Activated naive CD8-positive, alpha-beta T cell treated with anti-CD3 and anti-CD28 coated beads for 36 hours (primary cell): ENCODE measurements at regions not wholly inside any gene's neighbourhood (a gene's known extent, or its start where the extent isn't known, plus 50 kb on each side); places are given as distances from the start of the nearest gene placed in this dataset.
"Not testable (repeated sequence)": the region's sequence is repeated elsewhere in the genome, so short reads cannot be mapped to it uniquely, and the experiment has no call there.

Source experiments
- DNase-seq: peaks from one replicate; pipeline ENCODE4 v3.0.0; 2021
- H3K27ac Mint-ChIP-seq: one replicate; pipeline ENCODE4 v1.8.0; 2022; ENCODE audit warnings: mild to moderate bottlenecking, moderate library complexity, mixed read lengths
- H3K27me3 Mint-ChIP-seq: one replicate; pipeline ENCODE4 v1.8.0; 2022; ENCODE audit warnings: mild to moderate bottlenecking, mixed read lengths
- H3K36me3 Mint-ChIP-seq: one replicate; pipeline ENCODE4 v1.8.0; 2021; ENCODE audit warnings: mild to moderate bottlenecking, mixed read lengths
- H3K4me1 Mint-ChIP-seq: one replicate; pipeline ENCODE4 v1.8.0; 2021; ENCODE audit warnings: mixed read lengths
- H3K4me3 Mint-ChIP-seq: one replicate; pipeline ENCODE4 v1.8.0; 2022; ENCODE audit warnings: mild to moderate bottlenecking, moderate library complexity, mixed read lengths
- H3K9me3 Mint-ChIP-seq: one replicate; pipeline ENCODE4 v1.8.0; 2022; ENCODE audit warnings: mixed read lengths

DNA sequence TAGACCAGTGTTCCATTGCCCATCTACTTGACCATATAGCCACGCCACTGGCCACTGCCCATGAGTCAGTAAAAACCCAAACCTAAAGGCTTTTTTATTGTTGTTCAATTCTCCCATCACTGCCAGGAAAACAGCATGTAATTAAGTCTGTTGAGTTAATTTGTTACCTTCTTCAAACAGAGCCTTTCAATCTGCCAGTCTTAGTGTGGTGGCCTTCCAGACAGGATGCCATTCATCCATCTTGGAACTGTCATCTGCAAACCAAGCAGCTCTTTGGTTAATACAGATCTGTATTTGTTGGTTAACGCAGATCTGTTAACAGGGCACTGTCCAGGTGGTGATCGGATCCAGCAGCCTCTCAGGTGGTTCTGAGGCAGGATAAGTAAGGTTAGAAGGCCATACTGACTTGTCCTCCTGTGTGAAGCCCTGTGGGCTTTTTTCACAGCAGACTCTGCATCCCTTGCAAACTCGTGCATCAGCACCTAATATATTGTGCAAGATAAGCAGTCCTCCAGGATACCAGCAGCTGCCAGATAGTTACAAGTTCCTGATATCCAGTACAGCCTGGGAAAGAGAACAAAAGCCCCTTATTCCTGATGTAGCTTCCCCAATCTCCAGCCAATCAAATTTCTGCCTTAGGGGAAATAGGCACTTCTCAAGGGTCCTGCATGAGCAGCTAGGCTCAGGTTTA lies 59.1 kb upstream of the DHRS4 start:
- no peaks in the 10 kb centered on the region for H3K4me1 Mint-ChIP-seq
- no peak overlapping the region for H3K27ac Mint-ChIP-seq
- H3K27me3 Mint-ChIP-seq: peaks cover 15% of the 10 kb centered on the region
- no peak overlapping the region for H3K4me3 Mint-ChIP-seq
- no peak for DNase-seq
- H3K9me3 Mint-ChIP-seq: peaks cover 2% of the 10 kb centered on the region
- H3K36me3 Mint-ChIP-seq: no peaks in the 10 kb centered on the region

DNA sequence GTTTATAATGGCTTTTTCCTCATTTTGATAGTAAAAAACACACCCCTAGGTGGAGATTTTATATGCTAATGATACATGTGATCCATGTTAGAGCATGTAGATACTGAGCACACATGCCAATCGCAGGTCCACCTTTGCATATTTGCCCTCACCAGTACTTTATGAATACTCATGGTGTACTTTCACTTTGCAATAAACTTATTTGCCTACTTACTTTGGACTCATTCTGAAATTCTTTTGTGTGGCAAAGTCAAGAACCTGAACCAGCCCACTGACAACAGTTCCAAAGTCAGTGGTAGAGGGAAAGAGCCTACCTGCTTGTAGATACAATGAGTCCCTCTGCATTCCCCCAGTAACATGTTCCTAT lies 58.5 kb upstream of the DHRS4 start:
- no peak overlapping the region for H3K4me3 Mint-ChIP-seq
- no peaks in the 10 kb centered on the region for H3K4me1 Mint-ChIP-seq
- H3K27me3 Mint-ChIP-seq: peaks cover 16% of the 10 kb centered on the region
- no peak overlapping the region for H3K27ac Mint-ChIP-seq
- no peaks in the 10 kb centered on the region for H3K36me3 Mint-ChIP-seq
- DNase-seq: no peak
- peaks cover 2% of the 10 kb centered on the region for H3K9me3 Mint-ChIP-seq

DNA sequence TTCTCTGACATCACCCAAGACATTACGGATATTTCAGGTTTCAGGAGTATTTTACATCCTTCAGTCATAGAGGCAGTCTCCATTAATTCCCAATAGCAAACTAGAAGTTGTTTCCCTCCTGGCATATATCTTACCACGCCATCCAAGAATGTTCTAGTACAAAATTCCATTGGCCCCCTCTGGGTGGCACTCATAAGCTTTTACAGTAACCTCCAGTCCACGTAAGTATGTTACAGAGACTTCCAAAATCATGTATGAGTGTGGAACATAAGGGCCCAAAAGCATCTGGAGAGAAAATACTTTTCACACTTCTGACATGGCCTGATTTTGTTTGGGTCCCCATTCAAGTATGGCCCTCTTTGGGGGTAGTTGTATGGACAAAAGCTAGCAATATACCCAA lies 58.1 kb upstream of the DHRS4 start:
- Mint-ChIP-seq H3K9me3 (peaks cover 2% of the 10 kb centered on the region), H3K4me1 (no peaks in the 10 kb centered on the region), H3K36me3 (no peaks in the 10 kb centered on the region)

DNA sequence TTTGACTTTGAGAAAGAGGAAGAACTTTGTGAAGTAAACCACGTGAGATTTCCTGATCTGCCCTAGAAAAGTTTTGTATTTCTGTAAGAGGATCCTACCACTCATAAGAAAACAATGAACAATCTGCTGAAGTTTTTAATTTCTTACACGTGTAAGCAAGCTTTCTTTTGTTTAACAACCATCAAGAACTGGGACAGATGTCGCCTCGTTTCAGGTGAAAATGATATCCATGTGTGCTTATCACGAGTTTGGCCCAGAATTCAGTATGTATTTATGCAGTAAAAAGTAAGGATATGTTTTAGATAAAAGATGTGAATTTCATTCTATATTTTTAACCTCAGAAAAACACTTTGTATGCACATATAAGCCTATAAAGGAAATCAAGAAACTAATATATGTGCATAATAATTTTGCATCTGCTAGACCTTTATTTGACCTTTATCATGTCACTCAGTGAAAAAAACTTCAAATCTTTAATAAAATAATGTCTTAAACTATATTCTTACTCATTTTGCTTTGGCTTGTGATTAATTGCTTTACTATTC lies 56.9 kb upstream of the DHRS4 start:
- no peak for DNase-seq
- Mint-ChIP-seq H3K27me3 (peaks cover 13% of the 10 kb centered on the region), H3K4me3 (no peak overlapping the region), H3K27ac (no peak overlapping the region), H3K9me3 (peaks cover 2% of the 10 kb centered on the region), H3K36me3 (no peaks in the 10 kb centered on the region), H3K4me1 (no peaks in the 10 kb centered on the region)

More for the DNA sequence above, 58.1 kb upstream of the DHRS4 start:
- Mint-ChIP-seq H3K27ac (no peak overlapping the region), H3K4me3 (no peak overlapping the region), H3K27me3 (peaks cover 16% of the 10 kb centered on the region)
- no peak for DNase-seq

DNA sequence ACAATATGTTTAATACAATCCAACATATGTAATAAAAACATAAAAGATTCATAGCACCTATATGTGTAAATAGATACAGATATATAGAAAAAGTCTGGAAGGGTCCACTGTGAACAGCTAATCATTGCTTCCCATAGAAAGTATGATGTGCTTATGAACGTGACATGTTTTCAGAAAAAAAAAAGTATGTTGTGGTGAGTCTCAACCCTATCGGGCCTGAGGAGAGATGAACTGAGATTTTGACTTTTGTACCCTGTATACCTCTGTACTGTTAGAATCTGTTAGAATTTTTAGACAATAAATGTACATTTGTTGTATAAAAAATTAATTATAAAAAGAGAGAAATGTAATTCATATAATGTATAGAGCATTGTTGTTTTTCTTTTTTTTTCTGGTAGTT lies 56.3 kb upstream of the DHRS4 start:
- not testable (repeated sequence) for H3K4me3 Mint-ChIP-seq, H3K36me3 Mint-ChIP-seq, DNase-seq, H3K9me3 Mint-ChIP-seq, H3K4me1 Mint-ChIP-seq, H3K27ac Mint-ChIP-seq
- H3K27me3 Mint-ChIP-seq: peaks cover 13% of the 10 kb centered on the region

DNA sequence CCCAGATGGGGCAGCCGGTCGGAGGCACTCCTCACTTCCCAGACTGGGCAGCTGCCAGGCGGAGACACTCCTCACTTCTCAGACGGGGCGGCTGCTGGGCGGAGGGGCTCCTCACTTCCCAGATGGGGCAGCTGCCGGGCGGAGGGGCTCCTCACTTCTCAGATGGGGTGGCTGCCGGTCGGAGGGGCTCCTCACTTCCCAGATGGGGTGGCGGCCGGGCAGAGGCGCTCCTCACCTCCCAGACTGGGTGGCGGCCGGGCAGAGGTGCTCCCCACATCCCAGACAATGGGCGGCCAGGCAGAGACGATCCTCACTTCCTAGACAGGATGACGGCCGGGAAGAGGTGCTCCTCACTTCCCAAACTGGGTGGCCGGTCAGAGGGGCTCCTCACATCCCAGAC lies 55.2 kb upstream of the DHRS4 start:
- H3K36me3 Mint-ChIP-seq, H3K27ac Mint-ChIP-seq, H3K9me3 Mint-ChIP-seq, H3K4me1 Mint-ChIP-seq, H3K4me3 Mint-ChIP-seq, DNase-seq: not testable (repeated sequence)
- peaks cover 19% of the 10 kb centered on the region for H3K27me3 Mint-ChIP-seq

DNA sequence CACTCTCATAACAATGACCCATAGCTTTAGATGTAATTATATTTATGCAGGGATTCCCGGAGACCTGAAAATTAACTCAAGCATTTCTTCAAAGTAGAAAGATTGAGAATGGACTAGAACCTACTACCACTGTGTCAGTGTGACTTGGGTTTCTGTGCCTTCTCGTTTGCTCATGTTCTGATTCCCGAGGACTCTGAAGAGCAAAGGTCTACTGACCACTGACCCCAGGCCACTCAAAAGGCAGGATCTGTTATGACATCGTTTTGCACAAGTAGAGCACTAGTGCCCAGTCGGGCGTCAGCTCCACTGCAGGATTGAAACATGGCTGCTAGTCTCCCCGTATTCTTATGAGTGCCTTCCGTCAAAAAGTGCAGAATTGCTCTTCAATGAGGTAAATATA lies 53.8 kb upstream of the DHRS4 start:
- Mint-ChIP-seq H3K4me3 (no peak overlapping the region), H3K9me3 (peaks cover 2% of the 10 kb centered on the region), H3K4me1 (no peaks in the 10 kb centered on the region), H3K36me3 (no peaks in the 10 kb centered on the region), H3K27me3 (peaks cover 16% of the 10 kb centered on the region), H3K27ac (no peak overlapping the region)
- no peak for DNase-seq

DNA sequence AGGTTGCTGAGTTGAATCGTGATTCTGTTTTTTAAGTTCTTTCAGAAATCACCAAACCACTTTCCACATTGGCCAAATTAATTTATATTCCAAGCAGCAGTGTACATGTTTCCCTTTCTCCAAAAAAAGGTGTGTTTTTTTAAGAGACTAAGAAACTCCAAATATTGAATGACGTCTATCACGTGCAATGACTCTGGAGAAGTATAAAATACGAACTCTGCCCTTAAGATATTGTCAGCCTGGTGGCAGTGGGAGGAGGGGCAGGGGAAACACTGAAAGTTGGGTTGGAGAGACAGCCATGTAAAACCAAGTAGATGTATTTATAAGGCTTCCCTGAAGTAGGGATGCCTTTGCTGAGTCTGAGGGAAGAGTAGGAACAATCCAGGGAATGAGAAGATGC lies 50.1 kb upstream of the DHRS4 start:
- Mint-ChIP-seq H3K4me1 (no peaks in the 10 kb centered on the region), H3K9me3 (peaks cover 2% of the 10 kb centered on the region), H3K27ac (no peak overlapping the region), H3K27me3 (peaks cover 26% of the 10 kb centered on the region), H3K36me3 (no peaks in the 10 kb centered on the region), H3K4me3 (no peak overlapping the region)
- no peak for DNase-seq
